Gastroesophageal sphincter (tissue), 3 donors: ENCODE measurements at regions not wholly inside any gene's neighbourhood (a gene's known extent, or its start where the extent isn't known, plus 50 kb on each side); places are given as distances from the start of the nearest gene placed in this dataset.

Source experiments
- EP300 ChIP-seq: sonication (generic); formaldehyde crosslinking; IDR thresholded peaks from one replicate; pipeline ENCODE4 v1.6.1; 2017; ENCODE audit warnings: antibody characterized with exemption, mild to moderate bottlenecking
- POLR2A ChIP-seq, 2 donors: fragments of 450-650 bp; IDR thresholded peaks; one replicate each; pipeline ENCODE4 v1.6.1; 2017; ENCODE audit warnings: antibody characterized with exemption in 2 of 2, mild to moderate bottlenecking in 2 of 2, moderate library complexity in 1 of 2
- TF ChIP-seq, protein P1 (sequence below), 4 experiments: fragments of 200-600 bp in 2 of 4; fragments of 450-650 bp in 2 of 4; sonication (generic) in 1 of 4; IDR thresholded peaks; one replicate each; pipeline ENCODE4 v1.5.1; 2017 to 2019; ENCODE audit warnings: antibody characterized with exemption in 4 of 4, mild to moderate bottlenecking in 2 of 4, moderate library complexity in 2 of 4

DNA sequence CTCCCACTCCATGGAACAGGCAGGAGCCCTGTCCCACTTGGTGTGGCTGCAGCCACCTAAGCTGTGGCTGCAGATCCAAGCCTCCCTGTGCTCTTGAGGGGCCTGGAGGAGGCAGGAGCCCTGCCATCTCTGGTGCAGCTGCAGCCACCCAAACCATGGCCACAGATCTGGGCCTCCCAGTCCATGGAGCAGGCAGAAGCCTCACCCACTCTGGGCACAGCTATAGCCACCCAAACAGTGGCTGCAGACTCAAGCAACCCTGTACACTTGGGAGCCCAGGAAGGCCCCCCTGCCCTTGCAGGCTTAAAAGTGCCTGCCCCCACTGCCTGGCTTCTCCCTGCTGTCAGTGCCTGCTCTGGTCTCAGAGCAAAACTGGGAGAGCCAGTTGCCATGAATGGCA lies 320.3 kb downstream of the RFPL4B start:
- TF ChIP-seq EP300: no peak
- TF ChIP-seq, protein P1, sequence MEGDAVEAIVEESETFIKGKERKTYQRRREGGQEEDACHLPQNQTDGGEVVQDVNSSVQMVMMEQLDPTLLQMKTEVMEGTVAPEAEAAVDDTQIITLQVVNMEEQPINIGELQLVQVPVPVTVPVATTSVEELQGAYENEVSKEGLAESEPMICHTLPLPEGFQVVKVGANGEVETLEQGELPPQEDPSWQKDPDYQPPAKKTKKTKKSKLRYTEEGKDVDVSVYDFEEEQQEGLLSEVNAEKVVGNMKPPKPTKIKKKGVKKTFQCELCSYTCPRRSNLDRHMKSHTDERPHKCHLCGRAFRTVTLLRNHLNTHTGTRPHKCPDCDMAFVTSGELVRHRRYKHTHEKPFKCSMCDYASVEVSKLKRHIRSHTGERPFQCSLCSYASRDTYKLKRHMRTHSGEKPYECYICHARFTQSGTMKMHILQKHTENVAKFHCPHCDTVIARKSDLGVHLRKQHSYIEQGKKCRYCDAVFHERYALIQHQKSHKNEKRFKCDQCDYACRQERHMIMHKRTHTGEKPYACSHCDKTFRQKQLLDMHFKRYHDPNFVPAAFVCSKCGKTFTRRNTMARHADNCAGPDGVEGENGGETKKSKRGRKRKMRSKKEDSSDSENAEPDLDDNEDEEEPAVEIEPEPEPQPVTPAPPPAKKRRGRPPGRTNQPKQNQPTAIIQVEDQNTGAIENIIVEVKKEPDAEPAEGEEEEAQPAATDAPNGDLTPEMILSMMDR (IDR thresholded peaks at IDR 0.05): no peak
- TF ChIP-seq POLR2A (IDR thresholded peaks at IDR 0.05): no peak
